Astrocyte (in vitro differentiated cells and primary cell): ENCODE measurements at regions not wholly inside any gene's neighbourhood (a gene's known extent, or its start where the extent isn't known, plus 50 kb on each side); places are given as distances from the start of the nearest gene placed in this dataset.

Experiments
- CTCF ChIP-seq: IDR thresholded peaks from 2 replicates; pipeline ENCODE4 v1.5.1; 2011; ENCODE audit warnings: low read depth, mild to moderate bottlenecking, inconsistent platforms, low read length, moderate library complexity; ENCODE audit not compliant: insufficient read depth
- EZH2 ChIP-seq: IDR thresholded peaks from 2 replicates; pipeline ENCODE4 v1.6.1; 2012; ENCODE audit warnings: mild to moderate bottlenecking, low read length, inconsistent platforms; ENCODE audit not compliant: insufficient read depth

- TF ChIP-seq CTCF (no peak), EZH2 (no peak)
Measured at GRCh38 chr5:54361691-54362411, 51.5 kb upstream of the ARL15 start.
